HG02571 (cell line): ENCODE measurements at regions not wholly inside any gene's neighbourhood (a gene's known extent, or its start where the extent isn't known, plus 50 kb on each side); places are given as distances from the start of the nearest gene placed in this dataset.
"Not testable (repeated sequence)": the region's sequence is repeated elsewhere in the genome, so short reads cannot be mapped to it uniquely, and the experiment has no call there.

Source experiments
- ATAC-seq: cut with Tn5 transposase; IDR thresholded peaks from one replicate; pipeline ENCODE4 v1.9.1; 2021; ENCODE audit warnings: mild to moderate bottlenecking, moderate library complexity; ENCODE audit not compliant: unreplicated experiment

- ATAC-seq: no peak
These were observed 404.8 kb downstream of the IGSF11 start for GRCh38 chr3:118629821-118630220.

- no peak for ATAC-seq
These were observed 398.9 kb downstream of the IGSF11 start for GRCh38 chr3:118635711-118636110.

- ATAC-seq: no peak
These were observed 397.8 kb downstream of the IGSF11 start for GRCh38 chr3:118636841-118637240.

- no peak for ATAC-seq
These were observed 396.8 kb downstream of the IGSF11 start for GRCh38 chr3:118637846-118638245.

GRCh38 chr3:118641608-118642007 lies 393.0 kb downstream of the IGSF11 start:
- peak; percentile 75 for ATAC-seq

- no peak for ATAC-seq
These were observed 363.5 kb downstream of the IGSF11 start for GRCh38 chr3:118671192-118671591.

- ATAC-seq: no peak
These were observed 359.3 kb downstream of the IGSF11 start for GRCh38 chr3:118675305-118675704.

GRCh38 chr3:118678663-118679062 lies 356.0 kb downstream of the IGSF11 start:
- not testable (repeated sequence) for ATAC-seq

GRCh38 chr3:118682921-118683320 lies 351.7 kb downstream of the IGSF11 start:
- ATAC-seq: no peak

GRCh38 chr3:118683636-118684035 lies 351.0 kb downstream of the IGSF11 start:
- ATAC-seq: no peak

- ATAC-seq: no peak
These were observed 346.2 kb downstream of the IGSF11 start for GRCh38 chr3:118688396-118688884.

- no peak for ATAC-seq
These were observed 342.2 kb downstream of the IGSF11 start for GRCh38 chr3:118692416-118692815.

GRCh38 chr3:118705487-118706219 lies 329.0 kb downstream of the IGSF11 start:
- ATAC-seq: no peak

- no peak for ATAC-seq
These were observed 326.7 kb downstream of the IGSF11 start for GRCh38 chr3:118707991-118708390.

GRCh38 chr3:118710532-118710931 lies 324.1 kb downstream of the IGSF11 start:
- no peak for ATAC-seq

- no peak for ATAC-seq
These were observed 321.0 kb downstream of the IGSF11 start for GRCh38 chr3:118713502-118714207.

- no peak for ATAC-seq
These were observed 319.8 kb downstream of the IGSF11 start for GRCh38 chr3:118714800-118715199.

- ATAC-seq: no peak
These were observed 305.1 kb downstream of the IGSF11 start for GRCh38 chr3:118729546-118729945.

- no peak for ATAC-seq
These were observed 300.0 kb downstream of the IGSF11 start for GRCh38 chr3:118734664-118735063.

GRCh38 chr3:118736107-118736506 lies 298.5 kb downstream of the IGSF11 start:
- ATAC-seq: no peak

- ATAC-seq: no peak
These were observed 293.8 kb downstream of the IGSF11 start for GRCh38 chr3:118740722-118741290.

GRCh38 chr3:118742760-118743159 lies 291.9 kb downstream of the IGSF11 start:
- ATAC-seq: no peak
